Left ventricle myocardium inferior (tissue), 1 donor: ENCODE measurements at regions not wholly inside any gene's neighbourhood (a gene's known extent, or its start where the extent isn't known, plus 50 kb on each side); places are given as distances from the start of the nearest gene placed in this dataset.

Experiments
- DNase-seq: peaks from one replicate; pipeline ENCODE4 v3.0.0-alpha.2; 2020
- H3K27ac ChIP-seq: fragments of 200-600 bp; replicated peaks from 2 replicates; pipeline ENCODE4 v1.8.0; 2021
- H3K27me3 ChIP-seq: fragments of 200-600 bp; 2 replicates; pipeline ENCODE4 v1.8.0; 2021; ENCODE audit warnings: low read depth
- H3K36me3 ChIP-seq: fragments of 200-600 bp; 2 replicates; pipeline ENCODE4 v1.8.0; 2021
- H3K4me1 ChIP-seq: fragments of 200-600 bp; 2 replicates; pipeline ENCODE4 v1.8.0; 2021
- H3K4me3 ChIP-seq: fragments of 200-600 bp; 2 replicates; pipeline ENCODE4 v1.8.0; 2021; ENCODE audit warnings: mild to moderate bottlenecking, moderate library complexity
- H3K9me3 ChIP-seq: fragments of 200-600 bp; replicated peaks from 2 replicates; pipeline ENCODE4 v1.8.0; 2021
- CTCF ChIP-seq: fragments of 200-600 bp; IDR thresholded peaks from 2 replicates; pipeline ENCODE4 v1.8.0; 2021; ENCODE audit warnings: antibody characterized with exemption, mild to moderate bottlenecking, borderline replicate concordance
- intact Hi-C: fragments of 100-400 bp; cut with micrococcal nuclease; formaldehyde crosslinking; loops from one replicate; pipeline ENCODE4 v1.11.0; 2022
- donor health status: DM: no; HTN: yes; CAD: no; lungs with severe emphysema.

GRCh38 chr16:87100306-87101058, 216.7 kb downstream of the C16orf95 start:
- H3K9me3 ChIP-seq, result peaks cover 5% of the 10 kb centered on the region
- H3K27me3 ChIP-seq, result peaks cover 64% of the 10 kb centered on the region
- TF ChIP-seq CTCF, result no peak
- no peak overlapping the region for H3K27ac ChIP-seq
- no peak for DNase-seq
- no peaks in the 10 kb centered on the region for H3K4me1 ChIP-seq
- no peak overlapping the region for H3K4me3 ChIP-seq
- H3K36me3 ChIP-seq, result no peaks in the 10 kb centered on the region
- intact Hi-C loops, result no loop called here

- H3K9me3 ChIP-seq, result peaks cover 5% of the 10 kb centered on the region
- no peaks in the 10 kb centered on the region for H3K4me1 ChIP-seq
- H3K27ac ChIP-seq, result no peak overlapping the region
- H3K4me3 ChIP-seq, result no peak overlapping the region
- H3K27me3 ChIP-seq, result peaks cover 62% of the 10 kb centered on the region
- intact Hi-C loops, result no loop called here
- no peaks in the 10 kb centered on the region for H3K36me3 ChIP-seq
- no peak for TF ChIP-seq CTCF
- no peak for DNase-seq
Measured at GRCh38 chr16:87101903-87102302, 215.3 kb downstream of the C16orf95 start.

GRCh38 chr16:87107201-87107600, 210.0 kb downstream of the C16orf95 start:
- H3K4me3 ChIP-seq, result no peak overlapping the region
- peaks cover 45% of the 10 kb centered on the region for H3K27me3 ChIP-seq
- no peak for TF ChIP-seq CTCF
- H3K9me3 ChIP-seq, result peaks cover 5% of the 10 kb centered on the region
- no peak overlapping the region for H3K27ac ChIP-seq
- intact Hi-C loops, result no loop called here
- DNase-seq, result no peak
- no peaks in the 10 kb centered on the region for H3K36me3 ChIP-seq
- H3K4me1 ChIP-seq, result no peaks in the 10 kb centered on the region

GRCh38 chr16:87108278-87108677, 208.9 kb downstream of the C16orf95 start:
- Histone ChIP-seq H3K9me3 (peaks cover 5% of the 10 kb centered on the region), H3K4me1 (no peaks in the 10 kb centered on the region), H3K27me3 (peaks cover 55% of the 10 kb centered on the region), H3K27ac (no peak overlapping the region), H3K36me3 (no peaks in the 10 kb centered on the region), H3K4me3 (no peak overlapping the region)
- no peak for TF ChIP-seq CTCF
- DNase-seq, result no peak
- intact Hi-C loops, result no loop called here

DNA sequence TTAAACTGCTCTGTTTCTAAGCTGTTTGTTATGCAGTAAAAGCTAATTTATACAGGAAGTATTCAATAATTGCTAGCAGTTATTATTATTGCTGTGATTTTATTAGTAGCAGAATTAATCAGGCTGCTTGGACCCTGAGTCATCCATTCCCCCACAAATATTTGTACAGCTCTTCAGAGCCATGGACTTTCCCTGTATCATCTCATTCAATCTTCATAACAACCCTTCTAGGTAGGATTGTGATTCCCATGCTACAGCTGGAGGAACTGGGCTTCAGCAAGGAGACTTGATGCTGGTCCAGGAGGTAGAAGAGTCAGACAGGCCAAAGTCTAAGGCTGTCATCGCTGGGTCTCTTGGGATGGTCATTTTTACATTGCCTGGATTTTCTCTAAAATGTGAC, 208.3 kb downstream of the C16orf95 start:
- Histone ChIP-seq H3K36me3 (no peaks in the 10 kb centered on the region), H3K4me3 (no peak overlapping the region), H3K27ac (no peak overlapping the region), H3K9me3 (peaks cover 5% of the 10 kb centered on the region), H3K27me3 (peaks cover 60% of the 10 kb centered on the region), H3K4me1 (no peaks in the 10 kb centered on the region)
- DNase-seq, result no peak
- no peak for TF ChIP-seq CTCF
- intact Hi-C loops, result no loop called here
